H1 (cell line): ENCODE measurements at regions not wholly inside any gene's neighbourhood (a gene's known extent, or its start where the extent isn't known, plus 50 kb on each side); places are given as distances from the start of the nearest gene placed in this dataset.

Experiments
- CTCF ChIA-PET: fragments of 300-600 bp; sonication (Branson Sonifier 250); formaldehyde crosslinking; loops from one replicate; lab custom pipeline; 2021; ENCODE audit not compliant: partially characterized antibody; lab: Charles Lee
- POLR2A ChIA-PET: fragments of 300-600 bp; sonication (Branson Sonifier 250); formaldehyde crosslinking; loops from one replicate; lab custom pipeline; 2021; ENCODE audit warnings: inconsistent platforms; ENCODE audit not compliant: partially characterized antibody; lab: Charles Lee
- DNase-seq, 2 experiments: peaks; one replicate each; pipeline versions ENCODE4 v3.0.0 to v3.0.0-alpha.2; 2010 to 2022; ENCODE audit warnings: low spot score in 2 of 2, low read depth in 1 of 2, mixed read lengths in 1 of 2
- FAIRE-seq: peaks from 2 replicates; lab custom pipeline; 2011; peaks lifted over from hg19 to GRCh38; lab: Jason Lieb, UNC
- H2AFZ ChIP-seq: 2 replicates; pipeline ENCODE4 v1.8.1; 2012; ENCODE audit warnings: low read length, inconsistent platforms
- H2AK5ac ChIP-seq: 2 replicates; pipeline ENCODE4 v1.6.1; 2013; ENCODE audit warnings: low read depth, low read length
- H2BK120ac ChIP-seq: replicated peaks from 2 replicates; pipeline ENCODE3; 2013; ENCODE audit warnings: low read depth, low read length, inconsistent platforms
- H2BK12ac ChIP-seq: 2 replicates; pipeline ENCODE4 v1.6.1; 2013; ENCODE audit warnings: low read depth, low read length
- H2BK15ac ChIP-seq: 2 replicates; pipeline ENCODE4 v1.6.1; 2013; ENCODE audit warnings: low read length
- H2BK20ac ChIP-seq: 2 replicates; pipeline ENCODE4 v1.6.1; 2013; ENCODE audit warnings: low read length
- H2BK5ac ChIP-seq: 2 replicates; pipeline ENCODE4 v1.6.1; 2013; ENCODE audit warnings: low read depth, low read length
- H3K14ac ChIP-seq: 2 replicates; pipeline ENCODE4 v1.6.1; 2013; ENCODE audit warnings: inconsistent platforms; ENCODE audit not compliant: insufficient read length
- H3K18ac ChIP-seq: 2 replicates; pipeline ENCODE4 v1.6.1; 2013; ENCODE audit warnings: low read length; ENCODE audit errors: extremely low read depth
- H3K23ac ChIP-seq: 2 replicates; pipeline ENCODE4 v1.6.1; 2013; ENCODE audit warnings: inconsistent platforms; ENCODE audit not compliant: insufficient read length
- H3K23me2 ChIP-seq: 2 replicates; pipeline ENCODE4 v1.6.1; 2013; ENCODE audit warnings: low read depth, low read length
- H3K27ac ChIP-seq: 2 replicates; pipeline ENCODE4 v1.6.1; 2011; ENCODE audit warnings: low read depth, low read length, inconsistent platforms
- H3K27me3 ChIP-seq, 4 experiments: replicated peaks in 1 of 4; 1 replicate in 1 of 4; 2 replicates in 3 of 4; pipeline versions ENCODE4 v1.6.1 to v1.8.1; 2011 to 2013; ENCODE audit warnings: low read length in 3 of 4, mild to moderate bottlenecking in 3 of 4, inconsistent platforms in 2 of 4, mixed read lengths in 2 of 4, moderate library complexity in 1 of 4; ENCODE audit not compliant: control insufficient read depth in 3 of 4, insufficient read depth in 3 of 4; ENCODE audit errors: extremely low read depth in 1 of 4
- H3K36me3 ChIP-seq, 4 experiments: 2 replicates each; pipeline versions ENCODE4 v1.6.1 to v1.8.1; 2011 to 2013; ENCODE audit warnings: mild to moderate bottlenecking in 4 of 4, low read length in 3 of 4, moderate library complexity in 2 of 4, control low read depth in 1 of 4, inconsistent platforms in 1 of 4; ENCODE audit not compliant: insufficient read depth in 4 of 4, control insufficient read depth in 2 of 4
- H3K4ac ChIP-seq: replicated peaks from 2 replicates; pipeline ENCODE3; 2013; ENCODE audit warnings: low read length, low read depth, mixed read lengths, inconsistent platforms; ENCODE audit not compliant: insufficient read length
- H3K4me1 ChIP-seq, 4 experiments: replicated peaks in 1 of 4; 1 replicate in 1 of 4; 2 replicates in 3 of 4; pipeline versions ENCODE4 v1.6.1 to v1.8.1; 2011 to 2013; ENCODE audit warnings: low read length in 3 of 4, inconsistent platforms in 2 of 4, mixed read lengths in 1 of 4; ENCODE audit not compliant: insufficient read depth in 4 of 4, control insufficient read depth in 3 of 4
- H3K4me2 ChIP-seq, 2 experiments: 2 replicates each; pipeline versions ENCODE4 v1.6.1 to v1.8.1; 2011 to 2013; ENCODE audit warnings: low read depth in 2 of 2, low read length in 2 of 2, control low read depth in 1 of 2, inconsistent platforms in 1 of 2, mild to moderate bottlenecking in 1 of 2; ENCODE audit not compliant: insufficient read depth in 1 of 2
- H3K4me3 ChIP-seq, 4 experiments: fragments of 200-600, 300-600 bp in 1 of 4; sonication (generic), shearing (Covaris generic), sonication (Bioruptor Twin) in 1 of 4; 2 replicates each; pipeline versions ENCODE4 v1.5.1 to v1.8.1; 2011 to 2016; ENCODE audit warnings: low read length in 4 of 4, low read depth in 3 of 4, control low read depth in 2 of 4, inconsistent platforms in 2 of 4, mild to moderate bottlenecking in 2 of 4, mixed read lengths in 1 of 4, moderate library complexity in 1 of 4; ENCODE audit not compliant: insufficient read depth in 2 of 4; ENCODE audit errors: extremely low read depth in 1 of 4
- H3K56ac ChIP-seq: replicated peaks from 2 replicates; pipeline ENCODE3; 2013; ENCODE audit warnings: low read depth, mild to moderate bottlenecking, mixed read lengths, low read length, inconsistent platforms; ENCODE audit not compliant: insufficient read length
- H3K79me1 ChIP-seq: 2 replicates; pipeline ENCODE4 v1.6.1; 2013; ENCODE audit warnings: low read depth, low read length, control low read depth
- H3K79me2 ChIP-seq, 2 experiments: 2 replicates each; pipeline versions ENCODE4 v1.6.1 to v1.8.1; 2012 to 2013; ENCODE audit warnings: low read length in 2 of 2, mild to moderate bottlenecking in 2 of 2, inconsistent platforms in 1 of 2; ENCODE audit not compliant: insufficient read depth in 2 of 2, control insufficient read depth in 1 of 2
- H3K9ac ChIP-seq, 4 experiments: replicated peaks in 1 of 4; 1 replicate in 1 of 4; 2 replicates in 3 of 4; pipeline versions ENCODE4 v1.6.1 to v1.8.1; 2011 to 2013; ENCODE audit warnings: low read depth in 3 of 4, low read length in 3 of 4, control low read depth in 2 of 4, mild to moderate bottlenecking in 2 of 4, moderate library complexity in 2 of 4, inconsistent platforms in 1 of 4; ENCODE audit errors: extremely low read depth in 1 of 4
- H3K9me3 ChIP-seq, 2 experiments: 2 replicates each; pipeline versions ENCODE4 v1.6.1 to v1.8.1; 2012 to 2013; ENCODE audit warnings: mild to moderate bottlenecking in 2 of 2, moderate library complexity in 2 of 2, control low read depth in 1 of 2, inconsistent platforms in 1 of 2, low read depth in 1 of 2, low read length in 1 of 2, mixed read lengths in 1 of 2; ENCODE audit not compliant: insufficient read depth in 2 of 2
- H4K20me1 ChIP-seq, 2 experiments: replicated peaks in 1 of 2; 2 replicates each; pipeline versions ENCODE3 to v1.8.1; 2011 to 2013; ENCODE audit warnings: inconsistent platforms in 2 of 2, low read length in 2 of 2, mild to moderate bottlenecking in 1 of 2; ENCODE audit not compliant: insufficient read depth in 2 of 2, control insufficient read depth in 1 of 2
- H4K5ac ChIP-seq: 2 replicates; pipeline ENCODE4 v1.6.1; 2013; ENCODE audit warnings: low read length, low read depth, mixed read lengths, inconsistent platforms; ENCODE audit not compliant: insufficient read length
- H4K8ac ChIP-seq: 2 replicates; pipeline ENCODE4 v1.8.0; 2013; ENCODE audit warnings: mild to moderate bottlenecking, moderate library complexity, low read length, inconsistent platforms; ENCODE audit not compliant: insufficient read depth; ENCODE audit errors: extremely low read depth
- H4K91ac ChIP-seq: replicated peaks from 2 replicates; pipeline ENCODE3; 2013; ENCODE audit warnings: low read length, mixed read lengths, inconsistent platforms; ENCODE audit not compliant: insufficient read length
- BCL11A ChIP-seq, 2 experiments: IDR thresholded peaks; one replicate each; pipeline ENCODE4 v1.6.1; 2011; ENCODE audit warnings: low read depth in 2 of 2, low read length in 2 of 2, mild to moderate bottlenecking in 2 of 2
- BRCA1 ChIP-seq: IDR thresholded peaks from 2 replicates; pipeline ENCODE4 v1.6.1; 2012; ENCODE audit warnings: low read depth, low read length, improper control_type of control experiment
- CHD1 ChIP-seq: IDR thresholded peaks from 2 replicates; pipeline ENCODE4 v1.6.1; 2012; ENCODE audit warnings: low read depth, low read length, improper control_type of control experiment
- CHD2 ChIP-seq: IDR thresholded peaks from 2 replicates; pipeline ENCODE4 v1.6.1; 2012; ENCODE audit warnings: low read length, improper control_type of control experiment
- CREB1 ChIP-seq: IDR thresholded peaks from 2 replicates; pipeline ENCODE4 v1.6.1; 2012; ENCODE audit warnings: inconsistent platforms
- CTBP2 ChIP-seq: IDR thresholded peaks from 2 replicates; pipeline ENCODE4 v1.7.0; 2011; ENCODE audit warnings: borderline replicate concordance, mild to moderate bottlenecking, moderate library complexity, mixed read lengths, low read length; ENCODE audit not compliant: insufficient read depth, insufficient read length
- FOSL1 ChIP-seq: IDR thresholded peaks from 2 replicates; pipeline ENCODE4 v1.6.1; 2011; ENCODE audit warnings: mild to moderate bottlenecking, low read depth, low read length, moderate library complexity; ENCODE audit not compliant: insufficient read depth
- HDAC6 ChIP-seq: IDR thresholded peaks from one replicate; pipeline ENCODE4 v1.7.1; 2012; ENCODE audit warnings: low read depth, mild to moderate bottlenecking, inconsistent platforms, low read length, moderate library complexity
- JUN ChIP-seq: IDR thresholded peaks from 2 replicates; pipeline ENCODE4 v1.6.1; 2011; ENCODE audit warnings: low read depth, mild to moderate bottlenecking, improper control_type of control experiment, low read length
- JUND ChIP-seq: IDR thresholded peaks from 2 replicates; pipeline ENCODE4 v1.6.1; 2011; ENCODE audit warnings: mild to moderate bottlenecking, improper control_type of control experiment, low read length
- KDM5A ChIP-seq: fragments of 200-600 bp; IDR thresholded peaks from 2 replicates; pipeline ENCODE4 v1.7.1; 2012; ENCODE audit warnings: mild to moderate bottlenecking, low read length, inconsistent platforms, mixed read lengths
- RXRA ChIP-seq: IDR thresholded peaks from 2 replicates; pipeline ENCODE4 v1.6.1; 2011; ENCODE audit warnings: low read depth, mild to moderate bottlenecking, low read length, moderate library complexity; ENCODE audit not compliant: insufficient read depth
- SP4 ChIP-seq: IDR thresholded peaks from 2 replicates; pipeline ENCODE4 v1.6.1; 2012; ENCODE audit warnings: low read length, inconsistent platforms
- TAF1 ChIP-seq: IDR thresholded peaks from 2 replicates; pipeline ENCODE4 v1.6.1; 2011; ENCODE audit warnings: mild to moderate bottlenecking, low read depth, low read length
- WGBS, 2 experiments: shearing (Covaris generic) in 1 of 2; methylation state at CpG; one replicate each; pipeline versions ENCODE4 v1.1.6 to v1.1.7; 2013 to 2015; ENCODE audit warnings: low lambda C conversion rate in 2 of 2, mixed read lengths in 2 of 2, inconsistent platforms in 1 of 2, low coverage in 1 of 2, missing lambda C conversion rate in 1 of 2; ENCODE audit not compliant: insufficient replicate concordance in 2 of 2, insufficient coverage in 1 of 2, insufficient read length in 1 of 2; ENCODE audit errors: extremely low coverage in 1 of 2, missing lambda C conversion rate in 1 of 2; 5-methylcytosine and 5-hydroxymethylcytosine counted together
- TF ChIP-seq, protein P1 (sequence below): IDR thresholded peaks from 2 replicates; pipeline ENCODE4 v1.6.1; 2012; ENCODE audit warnings: inconsistent platforms

DNA sequence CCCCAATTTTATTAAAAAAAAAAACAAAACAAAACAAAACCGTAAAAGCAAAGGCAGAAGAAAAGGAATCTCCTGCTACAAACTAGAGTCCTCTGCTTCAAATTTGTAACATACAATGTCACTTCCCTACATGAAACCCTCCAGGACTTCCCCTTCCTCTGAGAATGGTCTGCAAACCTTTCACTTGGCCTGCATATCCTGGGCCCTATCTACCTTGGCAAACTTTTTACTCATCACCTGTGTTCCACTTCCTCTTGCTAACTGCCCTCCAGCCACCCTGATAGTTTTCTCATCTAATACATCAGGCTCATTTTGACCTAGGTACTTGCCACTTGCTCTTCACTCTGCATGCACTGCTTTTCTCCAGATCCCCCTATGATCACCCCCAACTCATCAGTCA, 255.5 kb downstream of the ETAA1 start:
- H4K91ac ChIP-seq, result no peak overlapping the region
- H3K4me2 ChIP-seq, result no peak overlapping the region
- FAIRE-seq, result no peak
- no peak overlapping the region for H2BK5ac ChIP-seq
- no peak overlapping the region for H3K27ac ChIP-seq
- no peak overlapping the region for H2BK15ac ChIP-seq
- H3K23me2 ChIP-seq, result no peaks in the 10 kb centered on the region
- H3K79me2 ChIP-seq, result no peaks in the 10 kb centered on the region
- no peak overlapping the region for H3K9ac ChIP-seq
- no peak overlapping the region for H2BK120ac ChIP-seq
- no peak overlapping the region for H3K23ac ChIP-seq
- H3K9me3 ChIP-seq, result peaks cover 8 to 15% of the 10 kb centered on the region in 2 experiments; a peak in 3 of 4 replicates
- no peak overlapping the region for H4K5ac ChIP-seq
- H2BK20ac ChIP-seq, result no peak overlapping the region
- H2BK12ac ChIP-seq, result no peak overlapping the region
- WGBS, 2 experiments, result 100% methylated on average over 1 of the region's 1 CpG; no CpG with 5 or more reads in 1 of the 2 experiments
- H3K14ac ChIP-seq, result no peak overlapping the region
- no peak overlapping the region for H3K4me3 ChIP-seq
- DNase-seq, result no peak
- H3K56ac ChIP-seq, result no peak overlapping the region
- no peak overlapping the region for H3K18ac ChIP-seq
- no peak overlapping the region for H2AK5ac ChIP-seq
- no peaks in the 10 kb centered on the region for H3K27me3 ChIP-seq
- ChIA-PET CTCF (interaction anchor here (1.0 to 1.9 kb wide), 3 partner anchors 14 to 188 kb away, joined by 3 to 4 read pairs (median 3); no protein-coding TSS in a partner anchor), POLR2A (no interaction called here)
- H4K8ac ChIP-seq, result no peak overlapping the region
- H3K36me3 ChIP-seq, result no peaks in the 10 kb centered on the region
- H4K20me1 ChIP-seq, result no peaks in the 10 kb centered on the region
- peaks cover 0 to 4% (median 0%) of the 10 kb centered on the region in 4 experiments; a peak in 1 of 7 replicates for H3K4me1 ChIP-seq
- no peak overlapping the region for H3K4ac ChIP-seq
- no peaks in the 10 kb centered on the region for H3K79me1 ChIP-seq
- H2AFZ ChIP-seq, result no peak overlapping the region
- TF ChIP-seq HDAC6 (no peak), FOSL1 (no peak), SP4 (no peak), CHD1 (no peak), BCL11A (IDR thresholded peaks at IDR 0.05; ENCODE audit: low read depth in 2 of 2, low read length in 2 of 2) (no peak), CHD2 (no peak), JUND (no peak), RXRA (no peak), KDM5A (no peak), TAF1 (no peak), BRCA1 (no peak), CREB1 (no peak), CTBP2 (no peak), JUN (no peak)
- TF ChIP-seq, protein P1, sequence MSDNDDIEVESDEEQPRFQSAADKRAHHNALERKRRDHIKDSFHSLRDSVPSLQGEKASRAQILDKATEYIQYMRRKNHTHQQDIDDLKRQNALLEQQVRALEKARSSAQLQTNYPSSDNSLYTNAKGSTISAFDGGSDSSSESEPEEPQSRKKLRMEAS, result no peak
